ENCODE measurements at regions not wholly inside any gene's neighbourhood (a gene's known extent, or its start where the extent isn't known, plus 50 kb on each side); places are given as distances from the start of the nearest gene placed in this dataset.

DNA sequence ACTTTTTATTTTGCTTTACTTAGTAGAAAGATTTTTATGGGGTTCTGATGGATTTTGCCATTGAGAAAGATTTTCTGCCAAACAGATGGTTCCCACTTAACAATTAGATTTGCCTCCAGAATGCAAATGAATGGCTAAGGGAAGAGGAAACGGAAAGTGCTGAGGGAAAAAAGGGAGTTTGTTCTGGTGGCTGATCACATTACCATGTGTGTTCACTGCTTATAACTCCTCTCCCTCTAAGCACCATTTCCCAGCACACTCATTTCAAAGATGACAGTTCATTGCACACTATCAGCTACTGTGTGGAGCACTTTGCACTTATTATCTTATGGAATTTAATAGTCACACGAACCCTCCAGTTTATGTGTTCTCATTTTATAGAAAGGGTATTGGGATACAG is 68.0 kb upstream of the GRID2 start:
- H3K36me3 ChIP-seq: no peaks in the 10 kb centered on the region
- no peak for DNase-seq
- H3K4me3 ChIP-seq (ENCODE audit: low read depth, low read length): no peak overlapping the region
- H3K9me3 ChIP-seq: no peaks in the 10 kb centered on the region
- no peaks in the 10 kb centered on the region for H3K4me1 ChIP-seq
- TF ChIP-seq, protein P1, sequence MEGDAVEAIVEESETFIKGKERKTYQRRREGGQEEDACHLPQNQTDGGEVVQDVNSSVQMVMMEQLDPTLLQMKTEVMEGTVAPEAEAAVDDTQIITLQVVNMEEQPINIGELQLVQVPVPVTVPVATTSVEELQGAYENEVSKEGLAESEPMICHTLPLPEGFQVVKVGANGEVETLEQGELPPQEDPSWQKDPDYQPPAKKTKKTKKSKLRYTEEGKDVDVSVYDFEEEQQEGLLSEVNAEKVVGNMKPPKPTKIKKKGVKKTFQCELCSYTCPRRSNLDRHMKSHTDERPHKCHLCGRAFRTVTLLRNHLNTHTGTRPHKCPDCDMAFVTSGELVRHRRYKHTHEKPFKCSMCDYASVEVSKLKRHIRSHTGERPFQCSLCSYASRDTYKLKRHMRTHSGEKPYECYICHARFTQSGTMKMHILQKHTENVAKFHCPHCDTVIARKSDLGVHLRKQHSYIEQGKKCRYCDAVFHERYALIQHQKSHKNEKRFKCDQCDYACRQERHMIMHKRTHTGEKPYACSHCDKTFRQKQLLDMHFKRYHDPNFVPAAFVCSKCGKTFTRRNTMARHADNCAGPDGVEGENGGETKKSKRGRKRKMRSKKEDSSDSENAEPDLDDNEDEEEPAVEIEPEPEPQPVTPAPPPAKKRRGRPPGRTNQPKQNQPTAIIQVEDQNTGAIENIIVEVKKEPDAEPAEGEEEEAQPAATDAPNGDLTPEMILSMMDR (IDR thresholded peaks at IDR 0.05; ENCODE audit: low read depth, low read length): no peak
- H3K27me3 ChIP-seq: no peaks in the 10 kb centered on the region

DNA sequence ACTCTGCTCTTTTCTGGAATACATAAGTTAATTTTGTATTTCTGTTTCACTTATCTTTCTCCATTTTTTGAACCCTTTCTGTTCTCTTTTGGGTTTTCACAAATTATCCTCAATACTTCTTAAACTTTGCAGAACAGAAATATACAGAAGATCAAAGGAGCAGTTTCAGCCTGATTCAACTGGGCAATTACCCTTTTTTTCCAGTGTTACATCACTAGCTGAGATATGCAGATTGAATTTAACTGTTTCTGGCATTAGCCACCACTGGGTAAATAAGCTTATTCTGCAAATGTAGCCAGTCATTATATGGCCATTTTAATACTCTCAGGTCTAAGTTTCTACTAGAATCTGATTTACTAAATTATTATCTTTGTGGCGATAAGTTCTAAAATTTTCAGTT is 66.9 kb upstream of the GRID2 start:
- no peak for DNase-seq
- no peak overlapping the region for H3K4me3 ChIP-seq (ENCODE audit: low read depth, low read length)
- no peaks in the 10 kb centered on the region for H3K27me3 ChIP-seq

DNA sequence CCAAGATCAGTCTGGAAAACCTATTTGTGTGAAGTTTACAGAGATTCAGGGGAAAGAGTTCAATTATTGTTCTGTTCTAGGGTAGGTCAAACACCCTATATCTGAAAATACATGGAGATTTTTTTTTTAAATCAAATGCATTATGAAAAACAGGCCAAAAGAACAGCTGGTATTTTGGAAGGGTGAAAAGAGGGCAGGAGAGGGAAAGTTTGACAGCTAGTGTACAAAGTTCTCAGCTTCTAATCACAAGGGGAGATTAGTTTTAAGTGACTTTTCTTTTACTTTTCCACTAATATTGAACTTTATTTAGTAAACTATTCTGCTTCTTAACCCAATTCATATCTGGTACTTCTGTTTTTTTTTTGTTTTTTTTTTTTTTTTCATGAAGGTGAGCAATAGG is 66.2 kb upstream of the GRID2 start:
- Histone ChIP-seq H3K27me3 (no peaks in the 10 kb centered on the region), H3K9me3 (no peaks in the 10 kb centered on the region), H3K4me1 (no peaks in the 10 kb centered on the region), H3K36me3 (no peaks in the 10 kb centered on the region), H3K4me3 (ENCODE audit: low read depth, low read length) (no peak overlapping the region)
- DNase-seq: no peak
- TF ChIP-seq, protein P1 (IDR thresholded peaks at IDR 0.05; ENCODE audit: low read depth, low read length): no peak

More for the DNA sequence above, 66.9 kb upstream of the GRID2 start:
- Histone ChIP-seq H3K36me3 (no peaks in the 10 kb centered on the region), H3K9me3 (no peaks in the 10 kb centered on the region), H3K4me1 (no peaks in the 10 kb centered on the region)
- TF ChIP-seq, protein P1 (IDR thresholded peaks at IDR 0.05; ENCODE audit: low read depth, low read length): no peak

DNA sequence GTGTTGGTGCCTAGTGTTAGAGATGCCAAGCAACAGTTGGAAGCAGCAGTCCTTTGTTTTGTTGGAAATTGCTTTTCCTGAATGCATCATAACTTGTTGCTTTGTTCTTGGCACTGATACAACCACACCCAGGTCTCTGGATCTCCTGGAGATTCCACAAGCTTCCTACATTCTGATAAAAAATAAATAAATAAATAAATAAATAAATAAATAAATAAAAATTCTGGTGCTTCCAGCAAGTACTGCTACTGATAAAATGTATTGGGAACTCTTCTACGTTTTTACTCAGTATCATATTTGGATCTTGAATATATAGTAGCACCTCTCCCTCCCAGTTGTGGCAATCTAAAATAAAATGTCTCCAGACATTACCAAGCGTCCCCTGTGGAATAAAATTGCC is 62.7 kb upstream of the GRID2 start:
- Histone ChIP-seq H3K27me3 (no peaks in the 10 kb centered on the region), H3K9me3 (no peaks in the 10 kb centered on the region), H3K4me3 (ENCODE audit: low read depth, low read length) (no peak overlapping the region), H3K36me3 (no peaks in the 10 kb centered on the region), H3K4me1 (no peaks in the 10 kb centered on the region)
- DNase-seq: no peak
- TF ChIP-seq, protein P1 (IDR thresholded peaks at IDR 0.05; ENCODE audit: low read depth, low read length): no peak

DNA sequence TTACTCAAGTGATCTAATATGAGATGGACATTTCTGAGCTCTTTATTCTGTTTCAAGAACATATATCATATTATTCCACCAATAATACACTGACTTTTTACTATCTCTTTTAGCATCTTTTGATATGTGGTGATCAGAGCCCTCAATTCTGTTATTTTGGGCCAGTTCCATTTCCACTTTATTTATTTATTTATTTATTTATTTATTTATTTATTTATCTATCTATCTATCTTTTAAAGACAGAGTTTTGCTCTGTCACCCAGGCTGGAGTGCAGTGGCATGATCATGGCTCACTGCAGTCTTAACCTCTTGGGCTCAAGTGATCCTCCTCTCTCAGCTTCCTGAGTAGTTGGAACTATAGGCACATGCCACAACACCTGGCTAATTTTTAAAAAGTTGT is 57.4 kb upstream of the GRID2 start:
- Histone ChIP-seq H3K4me1 (no peaks in the 10 kb centered on the region), H3K4me3 (ENCODE audit: low read depth, low read length) (no peak overlapping the region), H3K36me3 (no peaks in the 10 kb centered on the region), H3K9me3 (no peaks in the 10 kb centered on the region), H3K27me3 (no peaks in the 10 kb centered on the region)
- no peak for DNase-seq
- TF ChIP-seq, protein P1 (IDR thresholded peaks at IDR 0.05; ENCODE audit: low read depth, low read length): no peak

DNA sequence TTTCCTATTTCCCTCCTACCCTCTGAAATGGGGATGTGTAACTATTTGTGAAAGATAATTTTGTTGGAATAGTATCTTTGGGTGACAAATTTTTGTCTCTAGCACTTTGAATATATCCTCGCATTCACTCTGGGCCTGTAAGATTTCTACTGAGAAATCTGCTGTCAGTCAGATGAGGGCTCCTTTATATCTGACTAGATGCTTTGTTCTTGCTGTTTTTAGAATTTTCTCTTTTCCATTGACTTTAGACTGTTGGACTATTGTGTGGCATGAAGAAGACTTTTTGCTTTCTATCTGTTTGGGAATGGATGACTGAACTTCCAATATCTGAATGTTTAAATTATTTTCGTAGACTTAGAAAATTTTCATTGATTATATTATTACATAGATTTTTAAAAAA is 54.2 kb upstream of the GRID2 start:
- no peak for DNase-seq
- TF ChIP-seq, protein P1 (IDR thresholded peaks at IDR 0.05; ENCODE audit: low read depth, low read length): no peak
- Histone ChIP-seq H3K9me3 (no peaks in the 10 kb centered on the region), H3K36me3 (no peaks in the 10 kb centered on the region), H3K4me3 (ENCODE audit: low read depth, low read length) (no peak overlapping the region), H3K27me3 (no peaks in the 10 kb centered on the region), H3K4me1 (no peaks in the 10 kb centered on the region)

Data from BE2C (cell line).